HG03108 (cell line): ENCODE measurements at regions not wholly inside any gene's neighbourhood (a gene's known extent, or its start where the extent isn't known, plus 50 kb on each side); places are given as distances from the start of the nearest gene placed in this dataset.
"Not testable (repeated sequence)": the region's sequence is repeated elsewhere in the genome, so short reads cannot be mapped to it uniquely, and the experiment has no call there.

Experiments
- ATAC-seq: cut with Tn5 transposase; IDR thresholded peaks from one replicate; pipeline ENCODE4 v1.9.1; 2021; ENCODE audit warnings: moderate library complexity; ENCODE audit not compliant: unreplicated experiment

DNA sequence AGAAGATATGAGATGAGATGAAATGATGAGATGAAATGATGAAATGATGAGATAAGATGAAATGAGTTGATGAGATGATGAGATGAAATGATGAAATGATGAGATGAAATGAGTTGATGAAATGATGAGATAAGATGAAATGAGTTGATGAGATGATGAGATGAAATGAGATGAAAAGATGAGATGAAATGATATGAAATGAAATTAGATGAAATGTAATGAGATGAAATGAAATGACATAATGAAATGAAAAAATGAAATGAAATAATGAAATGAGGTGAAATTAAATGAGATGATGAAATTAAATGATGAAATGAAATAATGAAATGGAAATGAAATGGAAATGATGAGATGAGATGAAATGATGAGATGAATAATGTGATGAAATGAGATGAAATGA is 231.6 kb downstream of the GOLGA6L6 start:
- ATAC-seq, result not testable (repeated sequence)

GRCh38 chr15:20309395-20309794 is 232.2 kb downstream of the GOLGA6L6 start:
- not testable (repeated sequence) for ATAC-seq

- ATAC-seq, result not testable (repeated sequence)
Measured at GRCh38 chr15:20308027-20308690, 233.4 kb downstream of the GOLGA6L6 start.

DNA sequence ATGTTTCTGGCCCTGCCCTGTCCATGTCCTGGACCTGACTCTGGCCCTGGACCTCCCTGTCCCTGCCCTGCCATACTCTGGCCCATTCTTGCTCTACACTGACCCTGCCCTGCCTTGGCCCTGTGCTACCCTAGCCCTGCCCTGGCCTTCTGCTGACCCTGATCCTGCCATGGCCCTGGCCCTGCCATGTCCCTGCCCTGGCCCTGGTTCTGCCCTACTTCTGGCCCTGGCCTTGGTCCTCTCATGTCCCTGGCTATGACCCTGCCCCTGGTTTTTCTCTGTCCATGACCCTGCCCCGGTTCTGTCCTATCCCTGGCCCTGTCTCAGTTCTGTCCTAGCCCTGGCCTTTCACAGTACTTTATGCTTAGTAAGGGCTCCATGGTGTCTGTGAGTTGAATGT is 234.5 kb downstream of the GOLGA6L6 start:
- ATAC-seq, result not testable (repeated sequence)

- not testable (repeated sequence) for ATAC-seq
Measured at GRCh38 chr15:20306497-20307106, 235.0 kb downstream of the GOLGA6L6 start.

DNA sequence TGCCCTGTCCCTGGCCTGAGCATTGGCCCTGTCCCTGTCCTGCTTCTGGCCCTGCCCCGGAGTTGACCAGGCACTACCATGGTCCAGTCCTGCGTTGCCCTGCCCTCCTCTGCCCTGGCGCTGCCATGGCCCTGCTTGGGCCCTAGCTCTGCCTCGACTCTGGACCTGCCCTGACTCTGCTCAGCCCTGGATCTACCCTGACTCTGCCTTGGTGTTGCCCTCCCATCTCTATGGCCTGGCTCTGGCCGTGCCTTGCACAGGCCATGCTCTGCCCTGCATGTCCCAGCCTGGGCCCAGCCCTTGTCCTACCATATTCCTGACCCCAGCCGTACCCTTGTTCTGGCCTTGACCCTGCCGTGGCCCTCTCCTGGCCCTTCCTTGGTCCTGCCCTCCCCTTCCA is 235.7 kb downstream of the GOLGA6L6 start:
- ATAC-seq, result not testable (repeated sequence)

DNA sequence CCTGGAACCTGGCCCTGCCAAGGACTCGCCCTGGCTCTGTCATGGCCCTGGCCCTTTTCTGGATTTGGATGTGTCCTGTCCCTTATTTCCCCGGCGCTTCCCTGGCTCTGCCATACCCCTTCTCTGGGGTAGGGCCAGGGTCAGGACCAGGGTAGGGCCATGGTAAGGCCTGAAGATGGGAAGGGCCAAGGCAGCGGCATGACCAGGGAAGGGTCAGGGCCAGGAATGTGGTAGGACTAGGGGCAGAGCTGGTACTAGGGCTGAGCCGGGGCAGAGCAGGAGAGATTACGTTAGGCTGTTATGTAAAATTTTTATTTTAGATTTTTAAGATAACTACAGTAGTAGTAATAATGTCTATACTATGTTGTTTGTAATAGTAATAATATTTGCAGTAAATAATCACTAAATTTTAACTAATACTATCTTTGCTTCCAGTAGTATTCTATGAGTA is 236.6 kb downstream of the GOLGA6L6 start:
- not testable (repeated sequence) for ATAC-seq

DNA sequence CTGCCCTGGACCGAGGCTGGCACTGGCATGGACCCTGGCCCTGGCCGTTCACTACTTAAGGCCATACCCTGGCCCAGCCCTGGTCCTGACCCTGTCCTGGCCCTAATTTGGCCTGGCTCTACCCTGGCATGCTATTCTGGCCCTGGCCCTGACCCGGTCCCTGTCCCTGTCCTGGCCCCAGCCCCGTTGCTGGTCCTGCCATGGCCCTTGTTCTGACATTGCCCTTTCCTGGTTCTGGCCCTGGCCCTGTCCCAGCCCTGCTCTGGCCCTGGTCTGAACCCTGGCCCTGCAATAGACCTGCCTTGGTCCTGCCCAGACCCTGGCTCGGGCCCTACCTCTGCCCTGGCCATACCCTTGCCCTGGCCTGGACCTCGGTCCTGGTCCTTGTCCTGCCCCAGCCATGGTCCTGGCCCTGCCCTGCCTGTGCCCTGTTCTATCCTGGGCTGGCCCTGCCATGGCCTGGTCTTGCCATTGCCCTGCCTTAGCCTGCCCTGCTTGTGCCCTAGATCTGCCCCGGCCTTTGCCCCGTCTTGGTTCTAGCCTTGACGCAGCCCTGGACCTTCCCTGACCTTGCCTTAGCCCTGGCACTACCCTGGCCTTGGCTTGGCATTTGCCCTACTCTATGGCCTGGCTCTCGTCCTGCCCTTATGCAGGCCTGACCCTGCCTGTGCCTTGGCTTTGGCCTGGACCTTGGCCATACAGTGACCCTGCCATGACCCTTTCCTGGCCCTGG is 237.2 kb downstream of the GOLGA6L6 start:
- ATAC-seq, result not testable (repeated sequence)

DNA sequence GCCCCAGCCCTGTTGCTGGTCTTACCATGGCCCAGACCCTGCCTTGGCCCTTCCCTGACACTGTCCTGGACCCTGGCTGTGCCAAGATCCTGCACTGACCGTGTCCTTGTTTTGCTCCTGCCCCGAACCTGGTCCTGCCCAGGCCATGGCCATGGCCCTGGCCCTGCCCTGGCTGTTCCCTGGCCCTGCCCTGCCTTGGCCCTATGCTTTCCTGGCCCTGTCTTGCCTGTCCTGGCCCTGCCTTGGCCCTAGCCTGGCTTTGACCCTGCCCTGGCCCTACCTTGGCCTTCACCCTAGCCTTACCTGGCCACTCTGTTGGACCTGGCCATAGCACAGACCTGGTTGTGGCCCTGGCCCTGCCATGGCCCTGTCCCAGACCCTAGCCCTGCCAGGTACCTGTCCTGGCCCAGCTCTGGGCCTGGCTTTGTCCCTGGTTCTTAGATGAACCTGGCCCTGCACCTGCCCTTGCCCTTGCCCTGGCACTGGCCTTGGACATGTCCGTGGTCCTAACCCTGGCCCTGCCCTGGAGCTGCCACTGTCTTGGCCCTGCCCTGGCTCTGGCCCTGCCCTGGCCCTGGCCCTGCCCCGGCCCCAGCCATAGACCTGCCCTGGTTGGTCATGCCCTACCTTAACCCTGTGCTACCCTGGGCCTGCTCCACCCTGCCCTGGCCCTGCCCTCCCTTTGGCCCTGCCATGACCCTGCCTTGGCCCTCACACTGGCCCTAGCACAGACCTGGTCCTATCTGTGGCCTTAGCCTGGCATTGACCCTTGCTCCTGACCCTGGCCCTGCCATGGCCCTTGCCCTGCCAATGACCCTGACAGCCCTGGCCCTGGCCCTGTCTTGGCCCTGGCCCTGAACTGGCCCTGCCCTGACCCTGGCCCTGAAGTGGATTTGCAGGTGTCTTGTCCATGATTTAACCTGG is 238.1 kb downstream of the GOLGA6L6 start:
- ATAC-seq, result not testable (repeated sequence)

DNA sequence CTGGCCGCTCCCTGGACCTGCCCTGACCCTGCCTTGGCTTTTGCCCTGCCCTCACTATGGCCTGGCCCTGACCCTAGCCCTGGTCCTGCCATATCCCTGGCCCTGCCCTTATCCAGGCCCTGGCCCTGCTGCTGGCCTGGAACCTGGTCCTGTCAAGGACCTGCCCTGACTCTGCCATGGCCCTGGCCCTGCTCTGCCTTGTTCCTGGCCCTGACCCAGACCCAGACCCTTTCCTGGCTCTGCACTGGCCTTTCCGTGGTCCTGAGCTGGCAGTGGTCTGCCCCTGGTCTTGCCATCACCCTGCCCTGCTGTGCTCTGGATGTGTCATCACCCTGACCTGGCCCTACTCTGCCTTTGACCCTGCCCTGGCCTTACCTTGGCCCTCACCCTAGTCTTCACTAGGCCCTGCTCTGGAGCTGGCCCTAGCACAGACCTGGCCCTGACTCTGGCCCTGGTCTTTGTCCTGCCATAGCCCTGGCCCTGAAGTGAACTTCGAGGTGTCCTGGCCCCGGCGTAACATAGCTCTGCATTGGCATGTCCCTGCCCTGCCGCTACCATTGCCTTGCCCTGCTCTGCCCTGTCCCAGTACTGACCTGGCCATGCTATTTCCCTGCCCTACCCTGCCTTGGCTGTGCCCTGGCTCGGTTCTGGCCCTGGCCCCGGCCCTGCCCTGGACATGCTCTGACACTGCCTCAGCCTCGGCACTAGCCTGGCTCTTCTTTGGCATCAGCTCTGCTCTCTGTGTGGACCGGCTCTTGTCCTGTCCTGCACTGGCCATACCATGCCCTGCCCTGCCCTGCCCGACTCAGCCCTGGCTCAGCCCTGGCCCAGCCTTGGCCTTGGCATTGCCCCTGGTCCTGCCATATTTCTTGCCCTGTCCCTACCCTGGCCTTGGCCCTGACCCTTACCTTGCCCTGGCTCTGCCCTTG is 239.2 kb downstream of the GOLGA6L6 start:
- ATAC-seq, result not testable (repeated sequence)

- not testable (repeated sequence) for ATAC-seq
Measured at GRCh38 chr15:20301471-20302081, 240.0 kb downstream of the GOLGA6L6 start.

- ATAC-seq, result not testable (repeated sequence)
Measured at GRCh38 chr15:20301041-20301390, 240.6 kb downstream of the GOLGA6L6 start.

- not testable (repeated sequence) for ATAC-seq
Measured at GRCh38 chr15:20300351-20301040, 241.1 kb downstream of the GOLGA6L6 start.

DNA sequence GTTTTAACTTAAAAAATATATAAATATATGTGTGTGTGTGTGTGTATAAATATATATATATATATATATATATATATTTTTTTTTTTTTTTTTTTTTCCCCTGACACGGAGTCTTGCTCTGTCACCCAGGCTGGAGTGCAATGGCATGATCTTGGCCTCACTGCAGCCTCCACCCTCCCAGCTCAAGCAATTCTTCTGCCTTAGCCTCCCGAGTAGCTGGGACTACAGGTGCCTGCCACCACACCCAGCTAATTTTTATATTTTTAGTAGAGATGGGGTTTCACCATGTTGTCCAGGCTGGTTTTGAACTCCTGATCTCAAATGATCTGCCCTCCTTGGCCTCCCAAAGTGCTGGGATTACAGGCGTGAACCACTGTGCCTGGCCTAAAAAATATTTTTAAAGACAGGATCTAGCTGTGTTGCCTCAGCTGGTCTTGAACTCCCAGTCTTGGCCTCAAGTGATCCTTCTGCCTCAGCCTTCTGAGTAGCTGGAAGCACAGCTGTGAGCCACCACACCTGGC is 243.9 kb downstream of the GOLGA6L6 start:
- ATAC-seq, result not testable (repeated sequence)

DNA sequence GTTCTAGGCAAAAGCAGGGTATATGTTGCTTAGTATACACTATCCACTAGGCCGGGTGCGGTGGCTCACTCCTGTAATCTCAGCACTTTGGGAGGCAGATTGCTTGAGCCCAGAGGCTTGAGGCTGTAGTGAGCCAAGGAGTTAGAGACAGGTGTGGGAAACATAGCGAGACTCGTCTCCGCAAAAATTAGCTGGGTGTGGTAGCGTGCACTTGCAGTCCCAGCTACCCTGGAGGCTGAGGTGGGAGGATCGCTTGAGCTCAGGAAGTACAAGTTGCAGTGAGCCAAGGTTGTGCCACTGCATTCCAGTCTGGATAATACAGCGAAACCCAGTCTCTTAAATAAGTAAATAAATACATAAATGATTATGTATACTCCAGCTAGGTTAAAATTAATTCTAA is 245.3 kb downstream of the GOLGA6L6 start:
- ATAC-seq, result not testable (repeated sequence)

DNA sequence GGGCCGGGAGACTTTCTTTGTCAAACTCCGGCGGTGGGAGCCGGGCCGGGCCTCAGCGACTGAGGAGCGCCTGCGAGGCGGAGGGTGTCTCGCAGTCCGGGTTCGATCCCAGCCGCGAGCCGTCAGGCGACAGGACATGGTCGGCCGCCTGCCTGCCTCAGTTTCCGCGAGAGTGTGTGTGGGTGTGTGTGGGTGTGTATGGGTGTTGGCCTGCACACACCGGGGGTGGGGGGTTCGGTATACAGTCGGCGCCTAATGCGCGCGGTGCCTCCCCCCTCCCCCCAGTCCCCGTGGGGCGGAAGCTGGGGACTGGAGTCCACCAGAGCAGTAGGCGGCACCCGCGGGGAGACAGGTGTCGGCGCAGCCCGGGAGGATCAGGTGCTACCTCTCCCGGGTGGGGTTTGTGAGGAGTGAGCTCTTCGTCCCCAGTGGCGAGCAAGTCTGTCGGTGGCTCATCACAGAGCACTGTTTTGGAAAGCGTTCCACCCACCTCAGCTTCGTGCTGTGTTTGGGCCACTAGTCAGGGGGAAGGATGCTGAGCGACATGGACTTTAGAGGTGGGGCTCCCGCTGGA is 246.3 kb downstream of the GOLGA6L6 start:
- ATAC-seq, result no peak

GRCh38 chr15:20294651-20295237 is 246.9 kb downstream of the GOLGA6L6 start:
- ATAC-seq, result no peak
